OCI-LY3 (cell line): ENCODE measurements at regions not wholly inside any gene's neighbourhood (a gene's known extent, or its start where the extent isn't known, plus 50 kb on each side); places are given as distances from the start of the nearest gene placed in this dataset.
A peak's percentile ranks its signal among the peaks of the same experiment; 100 is the strongest.

Experiments used
- H2AFZ ChIP-seq: fragments of 200-600, 300-600 bp; shearing (Covaris generic); 2 replicates; pipeline ENCODE4 v1.6.0; 2014; ENCODE audit warnings: antibody characterized with exemption, low read depth, low read length
- H3K27ac ChIP-seq: fragments of 200-600, 300-600 bp; sonication (generic); 2 replicates; pipeline ENCODE4 v1.5.1; 2014; ENCODE audit warnings: mild to moderate bottlenecking, low read length, moderate library complexity, mixed read lengths
- H3K27me3 ChIP-seq: fragments of 200-600, 300-600 bp; sonication (generic); 2 replicates; pipeline ENCODE4 v1.6.1; 2014; ENCODE audit warnings: low read depth, low read length, mixed read lengths
- H3K36me3 ChIP-seq: fragments of 200-600, 300-600 bp; sonication (generic); replicated peaks from 2 replicates; pipeline ENCODE3; 2014; ENCODE audit warnings: low read depth, low read length, mixed read lengths
- H3K4me1 ChIP-seq: fragments of 300-600, 200-600 bp; sonication (generic); 2 replicates; pipeline ENCODE4 v1.6.1; 2014; ENCODE audit warnings: low read length, mixed read lengths
- H3K4me2 ChIP-seq: fragments of 200-600, 300-600 bp; sonication (generic); 2 replicates; pipeline ENCODE4 v1.6.1; 2014; ENCODE audit warnings: low read length, mixed read lengths
- H3K4me3 ChIP-seq: fragments of 300-600, 200-600 bp; sonication (generic); 2 replicates; pipeline ENCODE4 v1.5.1; 2014; ENCODE audit warnings: antibody characterized with exemption, mild to moderate bottlenecking, low read length, moderate library complexity
- H3K79me2 ChIP-seq: fragments of 300-600, 200-600 bp; shearing (Covaris generic); 2 replicates; pipeline ENCODE4 v1.6.1; 2014; ENCODE audit warnings: mild to moderate bottlenecking, low read length, mixed read lengths
- H3K9ac ChIP-seq: fragments of 300-600, 200-600 bp; shearing (Covaris generic); 2 replicates; pipeline ENCODE4 v1.6.0; 2014; ENCODE audit warnings: mild to moderate bottlenecking, low read length, moderate library complexity
- H3K9me3 ChIP-seq: fragments of 200-600, 300-600 bp; shearing (Covaris generic); 2 replicates; pipeline ENCODE4 v1.6.1; 2014; ENCODE audit warnings: low read length, mixed read lengths; ENCODE audit not compliant: insufficient read depth
- H4K20me1 ChIP-seq: fragments of 200-600, 300-600 bp; sonication (generic); 2 replicates; pipeline ENCODE4 v1.6.1; 2016; ENCODE audit warnings: low read length, mixed read lengths; ENCODE audit not compliant: insufficient read depth
- EZH2phosphoT487 ChIP-seq: fragments of 200-600 bp; shearing (Covaris generic); IDR thresholded peaks from 2 replicates; pipeline ENCODE4 v1.6.1; 2018; ENCODE audit warnings: antibody characterized with exemption, mixed run types, low read depth
- TF ChIP-seq, protein P1 (sequence below): fragments of 200-600, 300-600 bp; sonication (generic); IDR thresholded peaks from 2 replicates; pipeline ENCODE4 v1.5.1; 2014; ENCODE audit warnings: antibody characterized with exemption, low read length, low read depth

DNA sequence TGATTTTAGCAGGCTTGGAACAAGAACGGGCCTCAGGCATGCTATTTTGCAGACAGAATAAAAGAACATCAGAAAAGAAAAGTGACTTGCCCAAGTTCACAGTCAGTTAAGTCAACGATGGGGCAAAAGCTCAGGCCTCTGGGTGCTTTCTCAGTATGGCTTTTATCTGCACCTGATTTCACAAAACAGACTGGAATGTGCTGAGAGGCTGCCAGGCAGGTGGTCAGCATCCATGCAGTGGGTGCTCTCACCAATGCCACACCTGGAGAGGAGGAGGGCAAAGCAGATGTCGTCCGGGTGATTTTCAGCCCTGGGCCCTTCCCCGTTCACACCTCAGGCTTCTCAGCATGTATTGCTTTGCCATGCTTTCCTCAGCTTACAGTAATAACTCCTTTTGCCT lies 854.6 kb downstream of the RNF144A start:
- H3K9ac ChIP-seq: no peak overlapping the region
- H3K79me2 ChIP-seq: no peaks in the 10 kb centered on the region
- H3K27me3 ChIP-seq: no peaks in the 10 kb centered on the region
- no peak overlapping the region for H3K4me3 ChIP-seq
- TF ChIP-seq, protein P1, sequence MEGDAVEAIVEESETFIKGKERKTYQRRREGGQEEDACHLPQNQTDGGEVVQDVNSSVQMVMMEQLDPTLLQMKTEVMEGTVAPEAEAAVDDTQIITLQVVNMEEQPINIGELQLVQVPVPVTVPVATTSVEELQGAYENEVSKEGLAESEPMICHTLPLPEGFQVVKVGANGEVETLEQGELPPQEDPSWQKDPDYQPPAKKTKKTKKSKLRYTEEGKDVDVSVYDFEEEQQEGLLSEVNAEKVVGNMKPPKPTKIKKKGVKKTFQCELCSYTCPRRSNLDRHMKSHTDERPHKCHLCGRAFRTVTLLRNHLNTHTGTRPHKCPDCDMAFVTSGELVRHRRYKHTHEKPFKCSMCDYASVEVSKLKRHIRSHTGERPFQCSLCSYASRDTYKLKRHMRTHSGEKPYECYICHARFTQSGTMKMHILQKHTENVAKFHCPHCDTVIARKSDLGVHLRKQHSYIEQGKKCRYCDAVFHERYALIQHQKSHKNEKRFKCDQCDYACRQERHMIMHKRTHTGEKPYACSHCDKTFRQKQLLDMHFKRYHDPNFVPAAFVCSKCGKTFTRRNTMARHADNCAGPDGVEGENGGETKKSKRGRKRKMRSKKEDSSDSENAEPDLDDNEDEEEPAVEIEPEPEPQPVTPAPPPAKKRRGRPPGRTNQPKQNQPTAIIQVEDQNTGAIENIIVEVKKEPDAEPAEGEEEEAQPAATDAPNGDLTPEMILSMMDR: no peak
- TF ChIP-seq EZH2phosphoT487: no peak
- H3K36me3 ChIP-seq: no peaks in the 10 kb centered on the region
- no peaks in the 10 kb centered on the region for H3K9me3 ChIP-seq
- no peak overlapping the region for H3K27ac ChIP-seq
- 0 out of 2 replicates have a peak overlapping the region, but pooled peaks have one; percentile 10 for H3K4me2 ChIP-seq
- H2AFZ ChIP-seq: no peak overlapping the region
- peaks cover 51% of the 10 kb centered on the region for H3K4me1 ChIP-seq
- H4K20me1 ChIP-seq: no peaks in the 10 kb centered on the region

DNA sequence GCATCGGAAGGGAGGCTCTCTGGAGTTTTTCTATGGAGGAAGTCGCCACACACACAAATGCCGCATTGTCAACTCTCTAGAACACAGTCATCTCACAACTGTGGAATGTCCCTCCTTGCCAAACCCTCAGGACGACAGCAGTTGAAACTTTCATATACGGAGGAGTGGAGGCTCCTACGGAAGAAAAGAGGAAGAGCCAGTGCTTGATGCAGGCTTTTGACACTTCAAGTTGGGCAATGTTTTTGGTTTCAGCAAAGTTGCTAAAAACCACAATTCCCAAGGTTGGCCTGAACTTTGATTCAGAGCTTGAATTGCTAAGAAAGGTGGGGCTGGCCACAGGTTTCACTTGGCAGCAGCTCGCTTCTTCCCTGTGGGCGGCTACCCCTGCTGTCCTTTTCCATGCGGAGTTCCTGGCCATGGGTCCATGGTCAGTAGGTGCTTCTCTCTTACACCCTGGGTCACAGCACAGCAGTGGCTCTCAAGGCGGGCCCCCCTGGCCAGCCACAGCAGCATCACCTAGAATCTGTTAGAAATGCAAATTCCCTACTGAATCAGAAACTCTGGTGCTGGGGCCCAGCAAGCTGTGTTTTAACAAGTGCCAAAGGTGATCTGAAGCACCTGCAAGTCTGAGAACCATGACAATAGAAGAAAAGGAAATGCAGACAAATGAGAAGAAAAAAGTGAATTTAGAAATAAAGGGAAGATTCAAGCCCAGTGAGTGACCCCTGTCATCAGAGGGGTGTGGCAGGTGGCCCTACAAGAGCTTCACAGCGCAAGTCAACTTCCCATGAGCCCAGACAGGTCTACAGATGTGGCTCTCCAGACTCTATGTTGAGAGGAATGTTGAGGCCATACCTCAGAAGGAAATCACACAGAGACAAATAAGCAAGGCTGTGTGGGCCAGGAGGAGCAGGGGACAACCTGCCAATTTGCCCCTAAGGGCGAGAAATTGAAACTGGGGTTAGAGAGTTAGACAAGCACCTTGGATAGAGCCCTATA lies 856.4 kb downstream of the RNF144A start:
- no peaks in the 10 kb centered on the region for H3K79me2 ChIP-seq
- no peaks in the 10 kb centered on the region for H4K20me1 ChIP-seq
- H3K4me2 ChIP-seq: peak overlapping the region; percentile 68
- H3K4me3 ChIP-seq: peak overlapping the region; percentile 57
- H2AFZ ChIP-seq: no peak overlapping the region
- no peaks in the 10 kb centered on the region for H3K36me3 ChIP-seq
- H3K9ac ChIP-seq: no peak overlapping the region
- no peaks in the 10 kb centered on the region for H3K27me3 ChIP-seq
- peaks cover 51% of the 10 kb centered on the region for H3K4me1 ChIP-seq
- TF ChIP-seq EZH2phosphoT487: no peak
- TF ChIP-seq, protein P1: no peak
- H3K27ac ChIP-seq: no peak overlapping the region
- no peaks in the 10 kb centered on the region for H3K9me3 ChIP-seq

DNA sequence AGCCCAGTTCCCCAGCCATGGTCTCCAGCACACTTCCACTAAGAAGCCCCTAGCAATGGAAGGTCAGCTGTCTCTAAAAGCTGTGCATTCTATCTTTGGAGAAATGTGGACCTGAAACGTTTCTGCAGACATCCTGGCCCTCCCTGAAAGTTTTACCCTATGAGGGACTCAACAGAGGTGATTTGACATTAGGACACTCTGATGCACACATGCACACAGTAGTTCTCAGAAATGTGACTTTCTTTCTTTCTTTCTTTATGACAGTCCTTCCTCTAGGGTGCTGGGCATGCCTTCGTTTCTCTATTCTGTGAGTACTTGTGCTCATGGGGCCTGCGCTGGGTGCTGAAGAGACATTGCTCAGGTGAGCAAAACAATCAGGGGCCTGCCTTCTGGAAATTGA lies 857.3 kb downstream of the RNF144A start:
- Histone ChIP-seq H3K4me1 (peaks cover 51% of the 10 kb centered on the region), H3K79me2 (no peaks in the 10 kb centered on the region), H4K20me1 (no peaks in the 10 kb centered on the region), H3K9ac (no peak overlapping the region), H3K36me3 (no peaks in the 10 kb centered on the region), H3K27ac (no peak overlapping the region), H3K27me3 (no peaks in the 10 kb centered on the region), H3K9me3 (no peaks in the 10 kb centered on the region), H2AFZ (no peak overlapping the region), H3K4me3 (no peak overlapping the region), H3K4me2 (peak overlapping the region; percentile 68)
- TF ChIP-seq EZH2phosphoT487: no peak
- TF ChIP-seq, protein P1: no peak

DNA sequence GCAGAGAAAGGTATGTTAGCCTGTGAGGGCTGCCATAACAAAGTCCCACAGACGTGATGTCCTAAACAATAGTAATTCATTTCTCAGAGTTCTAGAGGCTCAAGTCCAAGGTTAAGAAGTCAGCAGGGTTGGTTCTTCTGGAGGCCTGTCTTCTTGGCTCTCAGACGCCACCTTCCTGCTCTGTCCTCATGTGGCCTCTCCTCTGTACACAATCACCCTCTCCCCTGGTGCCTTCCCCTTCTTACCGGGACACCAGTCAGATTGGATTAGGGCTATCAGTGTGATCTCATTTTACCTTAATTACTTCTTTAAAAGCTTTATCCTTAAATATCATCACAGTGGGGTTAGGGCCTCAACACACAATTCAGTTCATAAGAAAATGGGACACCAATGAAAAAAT lies 860.5 kb downstream of the RNF144A start:
- no peak overlapping the region for H3K4me2 ChIP-seq
- peaks cover 24% of the 10 kb centered on the region for H3K4me1 ChIP-seq
- no peak overlapping the region for H3K4me3 ChIP-seq
- no peak overlapping the region for H3K9ac ChIP-seq
- no peaks in the 10 kb centered on the region for H4K20me1 ChIP-seq
- no peaks in the 10 kb centered on the region for H3K79me2 ChIP-seq
- H3K27ac ChIP-seq: no peak overlapping the region
- H3K27me3 ChIP-seq: no peaks in the 10 kb centered on the region
- no peaks in the 10 kb centered on the region for H3K36me3 ChIP-seq
- H3K9me3 ChIP-seq: no peaks in the 10 kb centered on the region
- TF ChIP-seq, protein P1: no peak
- no peak for TF ChIP-seq EZH2phosphoT487
- no peak overlapping the region for H2AFZ ChIP-seq
